Mesendoderm (in vitro differentiated cells): ENCODE measurements at regions not wholly inside any gene's neighbourhood (a gene's known extent, or its start where the extent isn't known, plus 50 kb on each side); places are given as distances from the start of the nearest gene placed in this dataset.

ENCODE experiments used
- DNase-seq: peaks from one replicate; pipeline ENCODE4 v3.0.0; 2013
- H2AK5ac ChIP-seq: 2 replicates; pipeline ENCODE4 v1.6.1; 2013; ENCODE audit warnings: low read length, inconsistent platforms
- H2BK120ac ChIP-seq: 2 replicates; pipeline ENCODE4 v1.6.1; 2013; ENCODE audit warnings: low read depth, mild to moderate bottlenecking, low read length, moderate library complexity, mixed read lengths
- H2BK15ac ChIP-seq: replicated peaks from 2 replicates; pipeline ENCODE4 v1.6.1; 2013; ENCODE audit warnings: low read depth, mild to moderate bottlenecking, moderate library complexity
- H2BK5ac ChIP-seq: 2 replicates; pipeline ENCODE4 v1.6.1; 2013; ENCODE audit warnings: low read length, inconsistent platforms
- H3K18ac ChIP-seq: 2 replicates; pipeline ENCODE4 v1.6.1; 2013; ENCODE audit warnings: mild to moderate bottlenecking, low read length, mixed read lengths
- H3K23ac ChIP-seq: one replicate; pipeline ENCODE4 v1.6.1; 2013; ENCODE audit warnings: low read length
- H3K27ac ChIP-seq: 2 replicates; pipeline ENCODE4 v1.5.1; 2013; ENCODE audit warnings: low read depth, mild to moderate bottlenecking, inconsistent platforms, low read length, moderate library complexity
- H3K27me3 ChIP-seq: 2 replicates; pipeline ENCODE4 v1.6.1; 2013; ENCODE audit warnings: low read length, control low read depth, mild to moderate bottlenecking, inconsistent platforms; ENCODE audit not compliant: insufficient read depth, poor library complexity
- H3K36me3 ChIP-seq: 2 replicates; pipeline ENCODE4 v1.6.1; 2013; ENCODE audit warnings: low read length, inconsistent platforms; ENCODE audit not compliant: control insufficient read depth, insufficient read depth
- H3K4ac ChIP-seq: one replicate; pipeline ENCODE4 v1.6.1; 2013; ENCODE audit warnings: low read depth, mild to moderate bottlenecking, low read length, moderate library complexity
- H3K4me1 ChIP-seq: 2 replicates; pipeline ENCODE4 v1.6.1; 2013; ENCODE audit warnings: low read depth, low read length, inconsistent platforms; ENCODE audit not compliant: control insufficient read depth
- H3K4me2 ChIP-seq: 2 replicates; pipeline ENCODE4 v1.6.1; 2013; ENCODE audit warnings: low read length
- H3K4me3 ChIP-seq: 2 replicates; pipeline ENCODE4 v1.5.1; 2013; ENCODE audit warnings: mild to moderate bottlenecking, low read length
- H3K56ac ChIP-seq: one replicate; pipeline ENCODE4 v1.6.1; 2013; ENCODE audit warnings: low read length
- H3K79me1 ChIP-seq: 2 replicates; pipeline ENCODE4 v1.6.1; 2013; ENCODE audit warnings: low read length, inconsistent platforms
- H3K79me2 ChIP-seq: 2 replicates; pipeline ENCODE4 v1.6.1; 2013; ENCODE audit warnings: mild to moderate bottlenecking, low read length; ENCODE audit not compliant: control insufficient read depth, insufficient read depth
- H3K9ac ChIP-seq: 2 replicates; pipeline ENCODE4 v1.6.1; 2013; ENCODE audit warnings: low read length, inconsistent platforms
- H4K5ac ChIP-seq: one replicate; pipeline ENCODE4 v1.6.1; 2013; ENCODE audit warnings: low read length
- H4K8ac ChIP-seq: one replicate; pipeline ENCODE4 v1.6.1; 2013; ENCODE audit warnings: low read depth, mild to moderate bottlenecking, control low read depth, low read length, moderate library complexity
- WGBS: extraction: QIAGEN DNeasy Blood & Tissue Kit; methylation state at CpG from one replicate; pipeline ENCODE4 v1.1.7; 2013; ENCODE audit warnings: low lambda C conversion rate, missing lambda C conversion rate; ENCODE audit not compliant: insufficient coverage; ENCODE audit errors: extremely low coverage; 5-methylcytosine and 5-hydroxymethylcytosine counted together

DNA sequence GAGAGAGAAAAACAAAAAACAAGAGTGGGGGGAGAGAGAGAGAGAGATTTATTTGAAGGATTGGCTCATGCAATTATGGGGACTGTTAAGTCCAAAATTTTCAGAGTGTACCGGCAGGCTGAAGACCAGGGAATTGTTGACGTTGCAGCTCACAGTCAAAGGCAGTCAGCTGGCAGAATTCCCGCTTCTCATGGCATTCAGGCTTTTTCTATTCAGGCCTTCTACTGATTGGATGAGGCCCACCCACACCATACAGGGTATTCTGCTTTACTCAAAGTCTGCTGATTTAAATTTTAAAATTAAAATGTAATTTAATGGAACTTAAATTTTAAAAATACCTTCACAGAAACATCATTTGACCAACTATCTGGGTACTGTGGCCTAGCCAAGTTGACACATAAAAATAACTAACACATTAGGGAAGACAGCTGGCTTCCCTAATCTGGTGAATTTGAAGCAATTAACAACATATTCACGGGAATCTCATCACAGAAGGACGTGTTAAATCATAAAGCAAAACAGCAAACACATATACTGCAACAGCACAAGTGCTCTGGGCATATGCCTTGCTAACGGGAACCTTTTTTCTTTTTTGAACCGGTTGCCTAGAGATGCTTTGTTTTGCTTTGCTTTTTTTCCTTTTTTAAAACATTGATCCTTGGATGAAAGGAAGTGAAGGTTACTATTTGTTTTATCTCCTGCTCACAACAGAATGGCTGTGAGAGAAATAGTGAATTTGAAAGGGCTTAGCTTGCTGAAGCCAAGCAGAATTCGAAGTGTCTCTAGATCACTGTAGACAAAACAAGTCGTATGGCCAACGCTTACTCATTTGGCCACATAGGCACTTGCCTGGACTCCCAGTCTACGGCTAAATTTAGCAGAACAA lies 505.1 kb downstream of the IRS2 start:
- Histone ChIP-seq H3K18ac (no peak overlapping the region), H3K79me1 (no peaks in the 10 kb centered on the region), H3K4me3 (no peak overlapping the region), H4K5ac (no peak overlapping the region), H3K4me2 (no peak overlapping the region), H3K79me2 (no peaks in the 10 kb centered on the region), H2BK15ac (no peak overlapping the region), H2BK5ac (no peak overlapping the region), H3K4me1 (peaks cover 2% of the 10 kb centered on the region), H3K27me3 (no peaks in the 10 kb centered on the region), H3K4ac (no peak overlapping the region), H4K8ac (no peak overlapping the region), H3K23ac (no peak overlapping the region), H3K9ac (no peak overlapping the region), H3K27ac (no peak overlapping the region), H3K56ac (no peak overlapping the region), H3K36me3 (no peaks in the 10 kb centered on the region), H2BK120ac (no peak overlapping the region), H2AK5ac (no peak overlapping the region)
- no peak for DNase-seq
- WGBS, result no CpG with 5 or more reads among the region's 11 CpGs

DNA sequence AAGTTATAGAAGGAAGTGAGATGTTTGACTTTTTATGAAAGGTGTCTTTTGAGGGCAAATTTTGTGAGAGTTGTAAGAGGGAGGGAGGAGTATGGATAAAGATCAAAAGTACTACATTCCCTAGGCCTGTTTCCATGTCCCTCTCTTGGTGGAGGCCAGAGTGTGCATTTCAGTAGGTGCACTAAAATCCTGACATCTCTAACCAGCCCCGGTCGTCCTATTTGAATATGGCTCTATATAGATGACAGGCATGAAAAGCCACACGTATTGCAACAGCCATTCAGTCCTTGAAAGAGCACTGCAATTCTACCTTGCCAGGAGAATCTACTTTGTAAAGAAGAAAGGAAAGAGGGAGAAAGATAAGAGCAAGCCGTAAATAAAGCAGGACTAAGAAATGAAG lies 510.1 kb downstream of the IRS2 start:
- Histone ChIP-seq H3K36me3 (no peaks in the 10 kb centered on the region), H3K27ac (no peak overlapping the region), H2BK5ac (no peak overlapping the region), H3K27me3 (no peaks in the 10 kb centered on the region), H3K4me3 (no peak overlapping the region), H3K4me2 (no peak overlapping the region), H3K56ac (no peak overlapping the region), H3K4me1 (no peaks in the 10 kb centered on the region), H3K23ac (no peak overlapping the region), H2AK5ac (no peak overlapping the region), H3K18ac (no peak overlapping the region), H4K5ac (no peak overlapping the region), H3K9ac (no peak overlapping the region), H4K8ac (no peak overlapping the region), H3K79me1 (no peaks in the 10 kb centered on the region), H2BK120ac (no peak overlapping the region), H2BK15ac (no peak overlapping the region), H3K79me2 (no peaks in the 10 kb centered on the region), H3K4ac (no peak overlapping the region)
- WGBS, result no CpG with 5 or more reads among the region's 4 CpGs
- no peak for DNase-seq

DNA sequence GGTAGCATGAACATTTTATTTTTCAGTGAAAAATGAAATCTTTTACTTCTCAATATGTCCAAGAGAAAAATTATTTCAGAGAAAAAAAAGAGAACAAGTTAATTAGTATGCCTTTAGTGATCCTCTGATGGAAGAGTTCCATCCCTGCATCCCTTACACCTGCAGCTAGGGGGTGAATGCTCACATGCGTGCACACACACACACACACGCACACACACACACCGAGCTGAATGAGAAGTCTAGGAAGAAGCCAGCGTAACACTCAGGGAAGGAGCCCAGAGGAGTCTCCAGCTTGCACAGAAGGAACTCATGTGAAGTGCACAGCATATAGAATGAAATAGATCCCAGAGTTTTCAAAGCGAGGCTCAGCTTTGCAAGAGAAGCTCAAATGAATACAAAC lies 510.5 kb downstream of the IRS2 start:
- Histone ChIP-seq H3K79me2 (no peaks in the 10 kb centered on the region), H3K4me3 (no peak overlapping the region), H3K4me1 (no peaks in the 10 kb centered on the region), H3K79me1 (no peaks in the 10 kb centered on the region), H4K5ac (no peak overlapping the region), H3K36me3 (no peaks in the 10 kb centered on the region), H2AK5ac (no peak overlapping the region), H3K56ac (no peak overlapping the region), H2BK120ac (no peak overlapping the region), H2BK15ac (no peak overlapping the region), H2BK5ac (no peak overlapping the region), H3K27me3 (no peaks in the 10 kb centered on the region), H3K9ac (no peak overlapping the region), H3K4ac (no peak overlapping the region), H3K18ac (no peak overlapping the region), H3K23ac (no peak overlapping the region), H4K8ac (no peak overlapping the region), H3K4me2 (no peak overlapping the region), H3K27ac (no peak overlapping the region)
- peak; percentile 61 for DNase-seq
- no CpG with 5 or more reads among the region's 5 CpGs for WGBS

DNA sequence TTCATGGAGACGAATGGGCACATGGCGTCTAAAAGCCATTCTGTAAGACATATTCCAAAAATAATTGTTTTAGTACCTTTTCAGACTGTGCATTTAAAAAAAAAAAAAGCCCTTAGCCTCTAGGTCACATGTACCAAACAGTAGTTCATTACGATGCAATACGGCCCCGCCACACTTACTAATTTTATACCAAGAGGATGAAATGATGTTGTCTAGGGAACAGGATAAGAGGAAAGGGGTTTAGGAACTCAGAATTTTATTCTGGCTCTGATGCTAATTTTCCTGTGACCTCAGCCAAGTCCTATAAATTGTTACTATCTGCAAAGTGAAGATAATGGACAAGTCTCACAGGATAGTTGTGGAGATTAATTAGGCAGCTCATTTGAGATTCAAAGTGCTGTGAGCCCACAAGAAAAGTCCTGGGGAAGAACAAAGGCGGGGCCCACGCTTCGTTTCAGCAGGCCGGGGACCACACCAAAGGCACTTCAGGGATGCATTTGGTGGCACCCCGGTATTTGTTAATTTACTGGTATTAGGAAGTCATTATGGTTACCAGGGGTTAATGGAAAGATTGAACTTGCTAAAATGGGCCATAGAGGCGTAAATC lies 511.1 kb downstream of the IRS2 start:
- no CpG with 5 or more reads among the region's 11 CpGs for WGBS
- Histone ChIP-seq H3K18ac (no peak overlapping the region), H4K8ac (no peak overlapping the region), H3K56ac (no peak overlapping the region), H4K5ac (no peak overlapping the region), H2BK15ac (no peak overlapping the region), H3K4me2 (no peak overlapping the region), H3K4ac (no peak overlapping the region), H3K23ac (no peak overlapping the region), H3K4me3 (no peak overlapping the region), H3K9ac (no peak overlapping the region), H2BK5ac (no peak overlapping the region), H2AK5ac (no peak overlapping the region), H3K36me3 (no peaks in the 10 kb centered on the region), H2BK120ac (no peak overlapping the region), H3K27me3 (no peaks in the 10 kb centered on the region), H3K4me1 (no peaks in the 10 kb centered on the region), H3K27ac (no peak overlapping the region), H3K79me1 (no peaks in the 10 kb centered on the region), H3K79me2 (no peaks in the 10 kb centered on the region)
- DNase-seq, result no peak

DNA sequence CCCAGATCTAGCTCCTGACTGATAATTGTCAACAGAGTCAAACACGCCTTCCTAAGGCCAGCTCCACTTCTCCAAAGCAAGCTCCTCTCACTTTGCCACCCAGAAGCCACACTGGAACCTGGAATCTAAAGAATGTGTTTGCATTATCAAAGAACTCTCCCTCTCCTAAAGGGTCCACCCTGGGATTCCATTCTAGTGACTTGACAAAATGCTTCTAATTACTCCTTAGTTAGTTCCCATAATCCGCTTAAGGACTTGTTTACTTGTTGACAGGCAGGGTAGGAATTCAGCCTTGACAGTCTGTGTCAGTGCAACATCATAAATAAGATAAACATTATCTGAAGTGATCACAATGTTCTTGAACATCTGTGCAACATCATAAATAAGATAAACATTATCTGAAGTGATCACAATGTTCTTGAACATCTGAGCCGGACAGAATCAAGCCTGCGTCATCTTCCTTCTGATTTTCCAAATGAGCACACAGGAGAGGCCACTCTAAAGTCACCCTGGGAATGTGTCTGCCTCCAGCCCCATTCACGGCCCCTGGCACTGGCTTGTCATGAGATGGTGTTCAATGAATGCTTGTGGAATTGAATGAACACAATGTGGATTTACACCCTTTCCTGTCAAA lies 512.1 kb downstream of the IRS2 start:
- no peak overlapping the region for H3K27ac ChIP-seq
- no peaks in the 10 kb centered on the region for H3K27me3 ChIP-seq
- no CpG with 5 or more reads among the region's 5 CpGs for WGBS
- no peak overlapping the region for H3K4me2 ChIP-seq
- H3K9ac ChIP-seq, result no peak overlapping the region
- H3K4me1 ChIP-seq, result no peaks in the 10 kb centered on the region
- H4K5ac ChIP-seq, result no peak overlapping the region
- peak; percentile 99 for DNase-seq
- H2AK5ac ChIP-seq, result no peak overlapping the region
- no peak overlapping the region for H2BK120ac ChIP-seq
- no peak overlapping the region for H3K18ac ChIP-seq
- H4K8ac ChIP-seq, result no peak overlapping the region
- H3K79me1 ChIP-seq, result no peaks in the 10 kb centered on the region
- H3K4ac ChIP-seq, result peak overlapping the region; percentile 41
- H2BK15ac ChIP-seq, result no peak overlapping the region
- no peak overlapping the region for H3K56ac ChIP-seq
- H3K36me3 ChIP-seq, result no peaks in the 10 kb centered on the region
- H3K23ac ChIP-seq, result no peak overlapping the region
- H3K4me3 ChIP-seq, result no peak overlapping the region
- no peak overlapping the region for H2BK5ac ChIP-seq
- no peaks in the 10 kb centered on the region for H3K79me2 ChIP-seq
